GM18861 (cell line): ENCODE measurements at regions not wholly inside any gene's neighbourhood (a gene's known extent, or its start where the extent isn't known, plus 50 kb on each side); places are given as distances from the start of the nearest gene placed in this dataset.

Experiments used
- ATAC-seq: cut with Tn5 transposase; IDR thresholded peaks from one replicate; pipeline ENCODE4 v1.9.1; 2021; ENCODE audit not compliant: unreplicated experiment

DNA sequence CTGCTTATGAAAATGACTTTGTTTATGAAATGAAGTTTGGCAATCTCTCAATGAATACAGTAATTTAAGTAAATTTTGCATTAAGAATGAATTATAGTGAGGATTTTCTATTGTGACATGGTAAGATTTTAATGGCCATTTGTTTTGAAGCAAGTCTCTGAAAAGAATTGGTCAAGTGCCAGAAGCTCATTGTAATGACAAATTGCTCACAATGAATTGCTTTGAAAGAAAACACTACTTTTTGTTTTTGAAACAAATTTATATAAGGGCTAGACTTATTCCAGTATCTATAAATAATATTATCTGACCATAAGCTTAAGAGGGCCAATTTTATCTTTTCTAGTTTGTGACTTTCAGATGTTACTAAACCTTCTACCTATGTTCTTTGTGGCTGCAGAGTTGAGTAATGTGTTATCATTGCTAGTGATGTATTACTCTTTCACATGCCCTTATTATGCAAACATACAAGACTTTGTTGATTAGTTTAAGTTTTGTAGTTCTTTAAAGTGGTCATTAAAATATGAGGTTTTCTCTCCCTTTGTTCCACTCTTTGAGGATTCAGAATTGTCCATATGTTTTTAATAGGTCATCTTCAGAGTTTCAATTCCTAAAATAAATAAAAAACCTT lies 93.0 kb upstream of the ZNF608 start:
- ATAC-seq: no peak

DNA sequence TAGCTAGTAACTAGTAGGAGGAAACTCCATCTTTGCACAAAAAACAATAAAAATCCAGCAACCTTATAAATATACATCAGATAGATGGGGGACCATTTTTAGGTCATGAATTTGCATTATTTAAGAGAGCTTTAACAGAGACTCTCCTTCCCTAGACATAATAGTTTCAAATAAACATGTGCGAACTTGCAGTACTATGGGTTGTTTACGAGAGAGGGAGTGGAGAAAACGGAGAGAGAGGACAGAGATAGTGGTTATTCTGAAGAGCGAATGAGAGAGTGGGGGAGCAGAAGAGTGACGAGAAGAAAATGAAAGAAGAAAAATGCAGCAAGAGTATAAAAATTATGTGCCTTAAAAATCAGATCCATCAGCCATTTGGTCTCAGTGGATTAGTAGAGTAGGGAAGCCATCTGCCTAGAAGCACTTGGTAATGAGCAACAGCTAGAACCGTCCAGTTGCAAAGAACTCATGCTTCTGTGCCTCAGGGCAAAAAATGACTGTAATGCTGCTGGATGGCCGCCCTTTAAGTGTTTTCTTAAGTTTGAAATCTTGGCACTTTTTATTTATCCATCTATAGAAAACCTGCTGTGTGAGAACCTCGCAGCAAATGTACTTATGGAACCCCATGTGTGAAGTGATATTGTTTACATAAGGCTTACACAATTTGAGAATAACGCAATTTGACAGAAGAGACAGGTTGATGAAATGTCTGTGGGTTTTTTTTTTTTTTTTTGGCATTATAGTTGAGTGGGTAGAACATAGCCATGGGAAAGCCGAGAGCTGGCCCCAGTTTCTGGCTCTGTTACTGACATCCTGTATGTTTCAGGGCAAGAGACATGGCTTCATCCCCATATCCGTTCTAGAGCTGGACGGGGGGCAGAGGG lies 95.6 kb upstream of the ZNF608 start:
- no peak for ATAC-seq

DNA sequence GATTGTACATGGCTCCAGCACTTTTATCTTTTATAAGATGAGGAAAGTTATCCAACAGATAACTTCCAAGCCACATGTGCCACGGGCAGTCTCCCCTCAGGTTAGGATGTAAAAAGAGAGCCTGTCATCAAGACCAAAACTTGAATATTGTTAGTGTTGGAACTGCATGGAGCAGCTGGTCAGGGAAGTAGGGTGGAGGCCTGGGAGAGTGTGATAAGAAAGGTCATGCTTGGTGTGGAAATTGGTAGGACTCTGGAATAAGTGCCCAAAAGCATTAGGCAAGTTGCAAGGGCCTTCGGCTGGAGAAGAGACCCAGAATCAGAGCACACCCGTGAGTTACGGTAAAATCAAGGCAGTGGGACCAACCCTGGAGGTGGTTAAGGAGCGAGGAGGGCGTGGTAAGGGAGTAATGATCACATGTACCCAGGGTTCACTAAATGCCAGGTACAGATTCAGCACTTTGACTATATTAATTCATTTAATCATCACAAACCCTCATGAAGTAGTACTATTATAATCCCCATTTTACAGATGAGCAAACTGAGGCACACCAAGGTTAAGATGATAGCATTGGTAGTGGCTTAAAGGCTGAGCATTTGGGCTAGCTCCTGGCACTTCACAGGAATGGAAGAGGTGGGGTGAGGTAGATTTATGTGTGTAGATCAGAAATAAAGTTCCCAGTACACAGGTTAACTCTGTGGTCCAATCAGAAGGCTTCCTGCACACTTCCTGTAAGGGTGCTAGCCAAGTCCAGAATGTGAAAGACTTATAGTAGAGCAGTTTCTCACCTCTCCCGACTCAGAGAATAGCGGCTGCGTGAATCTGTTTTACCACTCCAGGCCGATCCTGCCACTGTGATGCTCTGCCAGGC lies 96.5 kb upstream of the ZNF608 start:
- no peak for ATAC-seq

DNA sequence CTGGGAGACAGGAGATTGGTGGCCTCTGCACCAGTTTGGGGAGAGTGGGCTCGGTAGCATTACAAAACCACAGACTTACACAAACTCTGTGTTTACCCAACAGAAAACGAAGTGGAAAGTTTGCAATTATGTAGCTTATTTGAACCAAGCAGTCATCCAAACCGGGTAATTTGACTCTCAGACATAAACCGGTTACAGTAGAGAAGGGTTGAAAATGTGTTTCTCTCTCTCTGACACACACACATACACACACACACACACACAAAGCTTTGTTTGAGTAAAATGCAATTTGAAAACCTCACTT lies 97.1 kb upstream of the ZNF608 start:
- no peak for ATAC-seq

DNA sequence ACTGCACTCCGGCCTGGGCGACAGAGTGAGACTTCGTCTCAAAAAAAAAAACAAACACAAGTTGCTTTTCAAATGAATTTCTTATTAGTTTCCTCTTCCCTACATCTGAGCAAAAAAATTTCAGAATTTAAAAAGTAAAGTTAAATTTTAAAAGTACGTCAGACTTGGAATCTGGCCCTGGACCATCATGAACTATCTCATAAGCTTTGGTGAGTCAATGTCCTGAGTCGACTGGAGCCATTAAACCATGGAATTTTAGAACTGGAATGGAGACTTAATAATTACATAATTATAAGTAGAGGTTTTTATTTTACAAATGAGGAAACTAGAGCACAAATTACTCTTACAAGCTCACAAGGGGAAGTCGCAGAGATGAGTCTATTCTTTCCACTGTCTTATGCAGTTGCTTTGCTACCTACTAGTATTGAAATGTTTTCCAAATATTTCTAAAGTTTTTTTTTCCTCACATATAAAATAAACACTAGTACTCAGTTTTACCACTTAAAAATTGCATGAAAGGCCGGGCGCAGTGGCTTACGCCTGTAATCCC lies 98.0 kb upstream of the ZNF608 start:
- ATAC-seq: no peak

DNA sequence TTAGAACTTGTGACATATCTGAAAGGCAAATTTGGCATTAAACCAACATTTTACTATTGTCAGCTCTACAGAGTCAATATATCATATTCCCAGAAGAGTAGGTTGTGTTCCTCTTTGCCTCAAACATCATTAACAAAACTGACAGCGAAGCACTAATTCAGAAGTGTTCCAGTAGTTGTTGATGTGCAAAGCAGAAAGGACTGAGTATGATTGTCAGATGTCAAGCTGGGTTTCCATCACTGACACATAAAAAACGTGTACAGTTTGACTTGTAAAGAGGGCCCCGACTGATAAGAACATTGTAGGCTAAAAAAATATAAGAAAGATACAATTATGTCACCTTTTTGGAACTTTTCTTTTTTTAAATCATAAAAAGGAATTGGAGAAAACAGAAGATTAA lies 101.5 kb upstream of the ZNF608 start:
- no peak for ATAC-seq

DNA sequence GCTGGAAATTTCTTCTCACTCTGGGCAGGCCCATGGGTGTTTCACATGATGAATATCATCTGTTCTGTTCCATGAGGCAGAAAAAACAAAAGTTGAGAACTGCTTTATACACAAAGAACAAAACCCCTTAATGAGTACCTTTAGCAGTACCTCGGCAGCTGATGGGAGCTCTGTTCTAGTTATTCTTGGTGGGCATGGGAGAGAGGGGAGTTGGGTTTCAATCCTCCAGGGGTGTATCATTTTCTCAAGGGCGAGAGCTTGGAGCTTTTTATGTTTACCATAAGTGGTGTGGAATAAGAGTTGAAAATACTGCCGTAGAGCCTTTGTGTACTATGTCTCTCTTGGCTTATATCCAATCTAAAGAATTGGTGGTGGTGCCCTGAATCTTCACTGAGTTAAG lies 103.3 kb upstream of the ZNF608 start:
- ATAC-seq: no peak

DNA sequence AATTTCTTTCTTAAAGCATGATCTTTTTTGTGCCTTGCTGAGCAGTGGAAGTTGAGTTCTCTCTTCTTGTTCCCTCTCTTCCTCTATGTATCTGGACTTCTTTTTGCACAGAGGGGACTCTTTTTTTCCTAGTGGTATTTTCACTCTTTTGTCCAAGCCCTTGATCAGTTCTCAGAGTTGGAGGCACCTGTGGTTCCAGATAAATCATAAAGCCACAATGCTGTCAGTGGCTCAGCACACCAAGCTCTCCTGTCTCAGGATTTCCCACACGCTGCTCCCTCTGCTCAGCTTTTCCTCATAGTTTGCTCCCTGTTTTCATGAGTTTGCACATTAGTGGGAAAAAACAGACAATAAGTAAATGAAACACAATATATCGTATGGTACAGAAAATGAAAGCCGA lies 110.3 kb upstream of the ZNF608 start:
- no peak for ATAC-seq

DNA sequence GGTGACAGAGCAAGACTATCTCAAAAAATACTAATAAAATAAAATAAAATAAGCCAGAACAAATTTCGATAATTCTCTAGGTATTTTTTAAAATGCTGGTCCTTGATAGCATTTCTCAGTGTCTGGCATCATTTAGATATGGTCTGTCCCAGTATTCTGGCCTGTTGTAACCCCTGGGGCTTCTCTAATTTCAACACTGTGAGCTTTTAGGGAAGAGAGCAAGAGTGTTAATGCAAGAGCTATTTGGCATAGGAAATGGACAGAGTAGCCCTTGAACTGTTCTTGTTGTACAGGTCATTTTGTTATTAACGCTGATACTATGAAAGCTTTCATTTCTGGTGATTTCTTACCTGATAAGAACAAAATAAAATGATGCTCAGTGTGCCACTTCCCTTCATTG lies 112.2 kb upstream of the ZNF608 start:
- ATAC-seq: no peak

DNA sequence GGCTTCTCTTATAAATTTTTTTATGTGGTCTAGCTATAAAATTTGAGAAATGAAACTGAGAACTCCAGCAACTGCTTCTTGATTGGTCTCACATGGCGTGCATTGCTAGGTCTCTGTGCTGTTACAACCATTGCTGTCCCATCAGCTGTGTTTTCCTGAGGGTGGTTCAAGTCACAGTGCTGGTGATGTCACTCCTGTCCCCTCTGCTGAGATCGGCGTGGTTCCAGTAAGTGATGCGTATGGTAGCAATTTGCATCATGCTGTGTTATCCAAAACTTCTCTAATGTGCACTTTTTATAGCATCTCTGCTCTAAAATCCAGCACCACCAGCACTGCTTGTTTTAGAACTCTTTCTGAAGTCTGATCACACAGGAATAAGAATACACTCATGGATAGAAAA lies 112.6 kb upstream of the ZNF608 start:
- no peak for ATAC-seq

DNA sequence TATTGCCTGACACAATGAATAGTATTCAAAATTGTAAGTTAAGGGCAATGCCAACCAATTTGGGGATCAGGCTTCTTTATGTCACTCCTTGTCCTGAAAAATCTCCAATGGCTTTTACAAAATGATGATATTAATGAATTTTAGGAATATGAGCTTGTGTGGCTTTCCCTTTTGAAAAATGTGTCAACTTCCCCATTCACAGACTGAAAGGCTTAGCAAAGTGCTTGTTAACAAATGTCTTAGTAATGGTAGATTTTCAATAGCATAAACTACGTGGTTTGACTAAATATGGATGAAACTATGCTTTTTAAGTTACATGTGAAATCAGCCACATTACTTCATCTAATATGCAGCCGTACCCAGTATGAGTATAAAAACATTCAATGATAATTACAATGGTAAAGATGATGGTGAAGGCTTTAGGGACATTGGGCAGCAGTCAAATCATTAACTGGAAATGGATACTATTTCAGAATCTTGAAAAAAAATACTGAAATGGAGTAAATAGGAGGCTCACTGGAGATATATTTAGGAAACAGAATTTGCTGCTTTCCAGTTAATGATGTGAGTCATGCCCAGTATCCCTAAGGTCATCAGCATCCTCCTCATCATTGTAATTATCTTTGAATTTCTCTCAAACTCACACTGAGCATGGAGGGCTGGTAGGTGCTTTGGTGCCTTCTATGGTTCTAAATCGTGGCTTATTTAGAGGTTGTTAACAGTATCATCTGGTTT lies 113.3 kb upstream of the ZNF608 start:
- no peak for ATAC-seq

DNA sequence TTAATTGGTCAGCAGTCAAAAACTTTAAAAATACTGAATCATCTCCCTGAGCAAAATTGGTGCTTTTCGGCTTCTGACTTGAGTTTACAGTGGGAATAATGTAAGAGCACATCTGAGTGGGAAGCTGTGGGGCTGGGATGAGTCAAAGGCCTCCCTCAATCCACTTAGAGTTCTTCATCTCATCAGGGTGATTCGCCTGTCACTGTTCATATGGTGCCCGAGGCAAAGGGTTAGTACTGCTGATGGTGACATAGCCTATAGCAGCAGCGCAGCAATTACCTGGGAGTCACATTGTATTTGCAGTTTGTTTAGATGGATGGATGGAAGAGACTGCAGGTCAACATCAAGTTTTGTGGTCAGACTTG lies 113.8 kb upstream of the ZNF608 start:
- ATAC-seq: no peak

DNA sequence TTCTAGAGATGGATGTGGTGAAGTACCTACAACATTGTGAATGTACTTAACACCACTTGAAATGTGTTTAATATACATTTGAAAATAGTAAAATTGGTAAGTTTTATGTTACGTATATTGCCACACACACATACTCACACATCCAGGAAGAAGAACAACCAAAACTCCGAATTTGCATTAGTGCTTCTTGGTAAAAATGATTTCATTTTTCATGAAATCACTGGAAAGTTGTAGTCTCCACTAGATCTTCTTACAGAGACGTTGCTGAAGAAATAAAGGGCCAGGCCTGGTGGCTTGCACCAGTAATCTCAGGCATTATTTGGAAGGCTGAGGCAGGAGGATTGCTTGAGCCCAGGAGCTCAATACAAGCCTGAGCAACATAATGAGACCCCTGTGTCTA lies 118.6 kb upstream of the ZNF608 start:
- no peak for ATAC-seq

DNA sequence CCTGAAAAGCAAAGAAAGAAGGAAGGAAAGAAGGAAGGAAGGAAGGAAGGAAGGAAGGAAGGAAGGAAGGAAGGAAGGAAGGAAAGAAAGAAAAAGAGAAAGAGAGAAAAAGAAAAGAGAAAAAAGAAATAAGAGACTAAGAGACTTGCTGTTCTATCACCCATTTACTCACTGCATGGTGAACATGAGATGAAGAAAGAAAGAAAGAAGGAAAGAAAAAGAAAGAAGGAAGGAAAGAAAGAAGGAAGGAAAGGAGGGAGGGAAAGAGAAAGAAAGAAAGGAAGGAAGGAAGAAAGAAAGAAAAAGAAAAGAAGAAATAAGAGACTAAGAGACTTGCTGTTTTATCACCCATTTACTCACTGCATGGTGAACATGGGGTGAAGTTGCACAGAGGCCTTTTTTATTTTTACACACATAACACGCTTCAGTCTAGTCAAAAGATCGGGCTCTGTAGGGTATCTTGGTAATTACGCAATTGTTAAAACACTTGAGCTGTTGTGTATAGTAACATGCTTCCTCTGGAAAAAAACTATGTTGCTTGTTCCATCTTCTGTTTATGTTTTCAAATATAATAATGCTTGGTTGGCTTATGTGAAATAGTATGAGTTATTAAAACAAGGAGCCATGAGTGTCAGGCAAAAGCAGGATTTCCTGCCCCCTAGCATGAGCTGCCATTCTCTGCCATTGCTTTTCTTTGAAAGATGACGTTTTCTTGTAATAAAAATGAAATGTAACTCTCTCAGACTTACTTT lies 119.3 kb upstream of the ZNF608 start:
- ATAC-seq: no peak

DNA sequence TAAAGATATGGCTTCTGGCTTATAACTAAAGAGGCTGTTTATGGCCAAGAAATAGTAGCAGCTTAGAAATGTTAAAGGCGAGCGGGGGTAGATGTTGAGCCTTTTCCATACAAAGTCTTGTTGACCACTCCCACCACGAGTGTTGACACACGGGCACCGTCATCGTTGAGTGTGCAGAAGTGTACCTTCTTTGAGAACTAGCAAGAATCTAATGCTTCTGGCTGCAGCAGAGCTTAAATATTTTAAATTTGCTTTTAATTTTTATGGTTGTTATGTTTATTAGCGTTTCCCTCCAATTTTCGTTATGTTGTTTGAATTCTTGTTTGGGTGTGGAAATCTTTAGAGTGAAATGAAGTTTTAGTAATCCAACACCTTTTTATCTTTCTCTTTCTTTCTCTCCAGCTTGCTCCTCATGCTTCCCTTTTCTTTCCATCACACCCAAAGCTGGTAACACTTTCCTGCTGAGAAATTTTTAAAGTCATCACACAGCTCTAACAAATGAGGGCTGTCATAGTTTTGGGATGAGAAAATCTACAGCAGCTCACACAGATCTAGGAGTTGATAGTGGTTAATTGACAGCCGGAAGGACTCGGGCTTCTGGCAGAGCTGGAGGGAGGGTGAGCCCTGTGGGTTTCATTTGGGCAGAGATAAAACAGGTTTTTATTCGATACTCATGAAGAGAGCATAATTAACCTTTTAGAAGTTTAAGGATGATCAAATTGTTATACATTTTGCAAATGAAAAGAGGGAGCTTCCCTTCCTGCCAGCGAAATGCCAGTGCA lies 120.1 kb upstream of the ZNF608 start:
- ATAC-seq: no peak

DNA sequence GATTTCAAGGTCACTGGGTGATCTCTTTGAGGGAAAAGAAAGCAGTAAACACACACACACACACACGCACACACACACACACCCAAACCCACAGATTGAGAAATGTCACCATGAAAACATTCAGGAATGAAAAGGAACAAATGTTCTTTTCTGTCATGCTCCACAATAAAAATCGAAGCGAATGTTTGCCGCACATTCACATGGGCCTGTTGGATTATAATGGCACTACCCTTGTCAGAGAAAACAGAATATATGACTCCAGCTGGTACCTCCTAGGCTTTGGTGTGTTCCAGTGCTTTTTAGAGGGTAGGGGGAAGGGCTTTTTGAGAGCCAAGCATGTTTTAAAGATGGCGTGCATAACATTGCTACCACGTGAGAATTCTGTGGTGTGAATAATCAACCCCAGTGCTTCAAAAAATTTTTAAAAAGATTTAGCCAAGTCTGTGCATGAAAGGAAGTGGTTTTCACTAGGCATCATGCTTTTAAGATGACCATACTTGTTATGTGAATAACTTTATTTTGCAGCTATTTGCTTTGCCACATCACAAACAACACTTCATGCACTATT lies 120.8 kb upstream of the ZNF608 start:
- ATAC-seq: no peak

DNA sequence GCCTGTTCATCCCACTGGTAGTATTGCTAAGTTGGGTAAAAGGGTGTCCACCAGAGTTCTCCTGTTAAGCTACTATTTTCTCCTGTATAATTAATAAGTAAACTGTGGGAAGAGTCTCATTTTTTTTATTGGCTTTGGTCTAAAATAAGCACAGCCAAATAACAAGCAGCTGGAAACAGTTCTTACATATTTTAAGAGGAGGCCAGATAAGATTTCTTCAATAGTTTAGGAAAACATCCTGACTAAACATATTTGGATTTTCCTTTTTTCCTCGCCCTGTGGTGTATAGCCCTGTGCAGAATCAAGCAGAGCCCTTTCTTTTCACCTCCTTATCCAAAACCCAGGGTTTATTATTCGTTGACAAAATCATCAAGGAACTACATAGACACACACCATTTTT lies 122.2 kb upstream of the ZNF608 start:
- no peak for ATAC-seq

DNA sequence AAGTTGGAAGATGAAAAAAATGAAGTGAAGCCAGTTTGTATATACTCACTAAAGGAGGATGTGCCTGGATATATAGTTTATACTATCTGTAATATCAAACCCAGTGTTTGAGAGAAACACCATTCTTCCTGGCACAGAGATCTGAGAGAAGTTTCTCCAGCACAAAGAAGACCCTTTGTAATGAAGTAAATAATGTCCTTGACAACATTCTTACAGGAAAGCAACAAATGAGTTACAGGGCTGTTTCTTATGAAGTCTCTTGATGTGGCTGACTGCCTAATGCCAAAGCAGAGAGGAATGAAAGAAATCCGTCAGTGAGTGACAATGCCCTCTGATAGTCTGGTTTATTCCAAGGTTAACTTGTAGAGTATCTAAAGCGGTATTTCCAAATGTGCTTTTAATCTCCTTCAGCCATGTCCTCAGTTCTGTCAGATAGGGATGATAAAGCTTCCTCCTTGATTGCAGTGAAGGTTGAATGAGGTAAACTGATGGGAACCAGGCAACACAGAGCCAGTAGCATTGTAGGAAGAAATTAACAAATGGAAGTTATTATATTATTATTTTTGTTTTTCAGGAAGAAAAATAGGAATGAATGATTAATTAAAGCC lies 123.1 kb upstream of the ZNF608 start:
- no peak for ATAC-seq

DNA sequence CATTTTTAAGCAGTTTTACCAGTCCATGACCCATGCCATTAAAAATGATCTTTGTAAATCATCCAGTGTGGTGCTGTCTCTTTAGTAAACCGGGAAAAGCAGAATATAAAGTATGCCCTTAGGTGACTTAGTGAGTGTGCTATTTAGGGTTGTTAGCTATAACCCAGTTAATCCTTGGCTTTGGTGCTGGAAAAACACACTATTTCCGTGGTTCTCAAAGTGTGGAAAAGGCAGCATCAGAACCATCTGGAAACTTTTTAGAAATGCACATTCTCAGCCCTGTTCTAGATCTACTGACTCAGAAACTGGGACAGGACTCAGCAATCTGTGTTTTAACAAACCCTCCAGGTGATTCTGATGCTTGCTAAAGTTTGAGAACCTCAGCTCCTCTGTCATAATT lies 123.6 kb upstream of the ZNF608 start:
- no peak for ATAC-seq
